WTC11 (cell line): ENCODE measurements at regions not wholly inside any gene's neighbourhood (a gene's known extent, or its start where the extent isn't known, plus 50 kb on each side); places are given as distances from the start of the nearest gene placed in this dataset.

ENCODE experiments used
- CTCF ChIP-seq: fragments of 200-600 bp; IDR thresholded peaks from 2 replicates; pipeline ENCODE4 v1.8.0; 2022; ENCODE audit warnings: antibody characterized with exemption
- JAZF1 ChIP-seq: fragments of 250-450 bp; sonication (Bioruptor Pico); IDR thresholded peaks from 2 replicates; pipeline ENCODE4 v1.9.0; 2021; ENCODE audit warnings: moderate library complexity, mild to moderate bottlenecking, inconsistent platforms
- MYBL2 ChIP-seq: sonication (generic); formaldehyde crosslinking; IDR thresholded peaks from 2 replicates; pipeline ENCODE4 v1.8.1; 2023; ENCODE audit warnings: mild to moderate bottlenecking, moderate library complexity, missing genetic modification reagents
- SP1 ChIP-seq: sonication (generic); formaldehyde crosslinking; conservative IDR thresholded peaks from 2 replicates; pipeline ENCODE4 v1.8.1; 2022; ENCODE audit warnings: missing genetic modification reagents
- ZBTB43 ChIP-seq: sonication (generic); formaldehyde crosslinking; IDR thresholded peaks from 2 replicates; pipeline ENCODE4 v1.8.1; 2023; ENCODE audit warnings: mild to moderate bottlenecking, missing genetic modification reagents
- TF ChIP-seq, protein P1 (sequence below): sonication (generic); formaldehyde crosslinking; IDR thresholded peaks from 2 replicates; pipeline ENCODE4 v1.8.1; 2023; ENCODE audit warnings: mild to moderate bottlenecking, missing genetic modification reagents

- no peak for TF ChIP-seq MYBL2 (CRISPR knock-in tag)
- TF ChIP-seq CTCF, result no peak
- no peak for TF ChIP-seq JAZF1 (CRISPR knock-in tag)
- TF ChIP-seq, protein P1, sequence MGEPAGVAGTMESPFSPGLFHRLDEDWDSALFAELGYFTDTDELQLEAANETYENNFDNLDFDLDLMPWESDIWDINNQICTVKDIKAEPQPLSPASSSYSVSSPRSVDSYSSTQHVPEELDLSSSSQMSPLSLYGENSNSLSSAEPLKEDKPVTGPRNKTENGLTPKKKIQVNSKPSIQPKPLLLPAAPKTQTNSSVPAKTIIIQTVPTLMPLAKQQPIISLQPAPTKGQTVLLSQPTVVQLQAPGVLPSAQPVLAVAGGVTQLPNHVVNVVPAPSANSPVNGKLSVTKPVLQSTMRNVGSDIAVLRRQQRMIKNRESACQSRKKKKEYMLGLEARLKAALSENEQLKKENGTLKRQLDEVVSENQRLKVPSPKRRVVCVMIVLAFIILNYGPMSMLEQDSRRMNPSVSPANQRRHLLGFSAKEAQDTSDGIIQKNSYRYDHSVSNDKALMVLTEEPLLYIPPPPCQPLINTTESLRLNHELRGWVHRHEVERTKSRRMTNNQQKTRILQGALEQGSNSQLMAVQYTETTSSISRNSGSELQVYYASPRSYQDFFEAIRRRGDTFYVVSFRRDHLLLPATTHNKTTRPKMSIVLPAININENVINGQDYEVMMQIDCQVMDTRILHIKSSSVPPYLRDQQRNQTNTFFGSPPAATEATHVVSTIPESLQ (CRISPR knock-in tag), result no peak
- TF ChIP-seq ZBTB43 (CRISPR knock-in tag), result no peak
- TF ChIP-seq SP1, result no peak
Observed at GRCh38 chr1:81071072-81071858, 729.5 kb upstream of the ADGRL2 start.
